GM21447 (cell line): ENCODE measurements at regions not wholly inside any gene's neighbourhood (a gene's known extent, or its start where the extent isn't known, plus 50 kb on each side); places are given as distances from the start of the nearest gene placed in this dataset.
"Not testable (repeated sequence)": the region's sequence is repeated elsewhere in the genome, so short reads cannot be mapped to it uniquely, and the experiment has no call there.

Experiments
- ATAC-seq: cut with Tn5 transposase; IDR thresholded peaks from one replicate; pipeline ENCODE4 v1.9.1; 2021; ENCODE audit not compliant: unreplicated experiment

DNA sequence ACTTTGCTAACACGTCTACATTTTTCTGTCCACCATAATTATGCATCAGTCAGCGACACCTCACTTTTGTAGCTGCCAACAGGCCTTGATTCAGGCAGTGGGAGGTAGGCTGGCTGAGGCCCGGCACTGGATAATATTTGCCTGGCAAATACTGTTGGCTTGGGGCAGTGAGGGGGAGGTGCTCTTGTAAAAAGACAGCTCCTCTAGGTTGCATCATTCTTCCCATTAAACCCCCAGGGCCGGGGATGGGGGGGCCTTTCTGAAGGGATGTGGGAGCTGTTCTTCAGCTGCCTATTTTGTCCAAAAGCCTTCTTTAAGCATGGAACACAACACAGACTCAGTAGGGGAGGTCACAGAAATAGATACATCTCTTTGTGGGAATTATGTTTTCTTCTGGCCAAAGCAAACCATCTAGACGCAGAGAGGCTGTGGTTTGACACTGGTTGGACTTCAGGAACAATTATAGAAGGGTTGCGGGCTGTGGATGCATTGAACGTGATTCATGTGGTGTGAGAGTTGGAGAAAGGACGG is 338.3 kb upstream of the NT5E start:
- ATAC-seq: no peak

DNA sequence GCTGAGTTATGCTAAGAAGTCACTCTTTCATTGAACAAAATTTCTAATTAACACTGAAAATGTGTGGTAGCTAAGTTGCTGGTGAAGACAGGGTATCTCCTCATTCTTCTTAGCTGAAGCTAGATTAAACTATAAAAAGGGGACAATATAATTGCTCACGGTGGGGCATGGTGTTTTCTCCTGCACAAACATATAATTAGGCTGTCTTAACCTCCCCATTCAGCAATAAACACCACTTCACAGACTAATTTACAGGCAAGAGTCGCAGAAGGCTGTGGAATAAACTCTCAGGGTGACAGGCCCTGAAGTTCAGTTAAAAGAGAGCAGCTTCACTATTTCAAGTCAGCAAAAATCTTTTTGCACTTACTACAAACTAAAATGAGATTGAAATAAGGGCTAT is 338.9 kb upstream of the NT5E start:
- ATAC-seq: no peak

DNA sequence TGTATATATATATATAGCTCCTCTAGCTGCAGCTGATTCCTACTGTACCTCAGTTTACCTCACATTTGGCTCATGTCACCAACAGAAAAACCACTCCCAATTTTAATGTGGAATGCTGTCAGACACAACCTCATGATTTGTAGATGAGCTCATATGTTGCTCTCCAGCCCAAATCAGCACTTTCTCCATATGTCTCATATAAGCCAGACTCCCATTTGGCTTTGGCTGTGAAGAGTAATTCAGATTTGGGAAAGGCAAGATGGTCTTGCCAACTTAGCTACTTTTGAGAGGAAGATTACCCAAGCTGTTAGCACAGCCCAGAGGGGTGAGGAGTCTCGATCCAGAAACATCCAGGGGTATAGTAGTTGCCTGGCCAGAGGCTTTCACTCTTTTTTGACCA is 342.2 kb upstream of the NT5E start:
- ATAC-seq: no peak

DNA sequence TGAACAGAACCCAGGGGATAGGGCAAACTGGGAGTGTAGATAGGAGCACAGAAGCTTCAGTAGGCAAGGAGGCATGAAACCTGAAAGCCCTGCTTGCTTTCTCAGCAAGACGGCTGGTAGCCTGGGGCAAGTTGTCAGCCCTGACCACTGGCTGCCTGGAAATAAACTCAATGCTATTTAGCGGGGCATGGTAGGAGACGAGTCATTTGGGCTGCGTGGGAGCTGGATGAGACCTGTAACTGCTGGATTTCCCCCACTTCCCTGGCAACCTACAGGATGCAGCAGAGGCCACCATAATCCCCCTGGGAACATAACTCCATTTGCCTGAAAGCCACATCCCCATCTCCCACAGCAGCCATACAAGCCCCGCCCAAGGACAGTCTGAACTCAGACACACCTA is 332.6 kb upstream of the TBX18 start:
- ATAC-seq: no peak

DNA sequence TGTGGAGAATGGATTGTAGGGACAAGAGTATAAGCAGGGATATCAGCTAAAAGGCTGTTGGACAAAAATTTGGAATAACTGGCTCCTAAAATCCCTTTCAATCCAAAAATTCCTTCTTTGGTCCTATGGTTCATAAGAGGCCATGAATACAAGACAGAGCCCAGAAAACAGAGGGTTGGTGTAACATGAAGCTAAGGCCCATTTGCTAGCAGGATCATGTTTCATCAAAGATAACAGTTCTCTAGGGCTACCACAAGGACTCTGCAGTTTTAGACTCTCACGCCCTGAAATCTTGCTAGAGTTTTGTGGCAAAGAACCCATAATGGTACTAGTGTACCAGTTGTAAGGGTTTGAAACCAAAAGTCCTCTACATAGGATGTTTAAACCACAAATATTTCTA is 327.8 kb upstream of the TBX18 start:
- ATAC-seq: no peak

DNA sequence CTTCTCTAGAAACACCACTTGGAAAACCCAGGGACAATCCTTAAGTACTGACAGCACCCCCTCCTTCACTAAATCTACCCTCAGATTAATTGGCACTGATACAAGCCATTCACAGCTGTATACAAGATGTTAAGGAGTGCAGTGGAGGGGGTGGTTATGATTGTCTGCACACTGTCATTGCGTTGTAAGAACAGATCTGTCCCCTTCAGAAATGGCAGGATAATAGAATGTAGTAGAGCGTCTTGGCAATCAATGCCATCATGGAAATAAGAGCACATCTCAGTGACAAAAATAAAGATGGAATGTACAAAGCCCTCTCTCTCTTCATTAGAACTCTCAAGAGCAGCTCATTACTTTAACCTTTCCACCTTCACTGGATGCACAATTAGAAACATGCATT is 324.9 kb upstream of the TBX18 start:
- ATAC-seq: no peak

DNA sequence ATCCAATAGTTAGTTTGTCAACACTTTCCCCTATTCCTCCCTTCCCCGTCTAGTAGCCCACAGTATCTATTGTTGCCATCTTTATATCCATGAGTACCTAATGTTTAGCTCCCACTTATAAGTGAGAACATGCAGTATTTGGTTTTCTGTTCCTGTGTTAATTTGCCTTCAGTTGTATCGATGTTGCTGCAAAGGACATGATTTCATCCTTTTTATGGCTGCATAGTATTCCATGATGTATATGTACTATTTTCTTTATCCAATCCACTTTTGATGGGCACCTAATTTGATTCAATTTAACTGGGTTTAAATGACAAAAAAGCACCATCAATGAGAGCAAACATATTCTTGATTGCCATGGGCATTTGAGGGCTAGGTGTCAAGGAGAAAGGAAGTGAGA is 321.5 kb upstream of the TBX18 start:
- ATAC-seq: no peak

DNA sequence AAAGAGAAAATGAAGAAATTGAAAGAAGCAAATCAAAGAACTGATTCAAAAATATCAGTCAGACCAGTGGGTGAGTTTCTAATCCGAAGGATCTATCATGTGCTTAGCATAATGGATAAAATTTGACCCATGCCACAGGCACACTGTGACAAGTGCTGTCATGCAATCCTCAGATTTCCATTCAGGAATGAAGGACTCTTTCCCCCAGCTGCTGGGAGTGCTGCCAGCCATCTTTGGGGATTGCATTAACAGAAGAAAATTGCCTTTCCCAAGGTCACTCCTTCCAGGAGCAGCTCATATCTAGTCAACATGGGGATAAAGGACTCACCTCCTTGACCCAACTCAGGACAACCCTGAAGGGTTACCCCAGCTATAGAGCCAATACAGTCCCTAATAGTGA is 316.7 kb upstream of the TBX18 start:
- no peak for ATAC-seq

DNA sequence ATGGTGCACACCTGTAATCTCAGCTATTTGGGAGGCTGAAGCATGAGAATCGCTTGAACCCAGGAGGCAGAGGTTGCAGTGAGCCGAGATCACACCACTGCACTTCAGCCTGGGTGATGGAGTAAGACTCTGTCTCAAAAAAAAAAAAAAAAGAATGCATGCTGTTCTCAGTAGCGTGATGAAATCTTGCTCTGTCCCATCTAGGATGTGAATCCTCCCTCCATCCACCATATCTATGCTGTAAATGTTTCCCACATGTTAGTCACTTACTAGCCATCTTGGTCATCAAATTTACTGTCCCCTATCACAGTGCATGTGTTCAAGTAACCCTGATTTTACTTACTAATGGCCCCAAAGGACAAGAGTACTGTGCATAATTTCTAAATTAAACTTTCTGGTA is 315.4 kb upstream of the TBX18 start:
- no peak for ATAC-seq

DNA sequence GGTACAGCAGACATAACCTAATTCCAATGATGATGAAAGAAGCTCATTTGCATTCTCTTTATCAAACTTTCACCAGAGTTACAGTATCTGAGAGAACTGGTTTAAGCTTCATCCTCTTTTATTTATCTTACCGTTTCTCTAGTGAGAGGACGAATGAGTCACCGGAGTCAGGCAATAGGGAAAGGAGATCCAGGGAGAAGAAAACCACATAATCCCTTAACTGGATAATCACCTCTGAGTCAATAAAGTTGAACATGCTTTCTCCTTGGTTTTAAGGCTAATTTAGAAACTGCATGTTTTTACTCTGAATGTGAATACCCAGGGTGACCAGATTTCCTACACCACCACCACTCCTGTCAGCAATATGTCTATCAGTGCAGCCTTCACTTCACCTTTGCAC is 313.7 kb upstream of the TBX18 start:
- no peak for ATAC-seq

DNA sequence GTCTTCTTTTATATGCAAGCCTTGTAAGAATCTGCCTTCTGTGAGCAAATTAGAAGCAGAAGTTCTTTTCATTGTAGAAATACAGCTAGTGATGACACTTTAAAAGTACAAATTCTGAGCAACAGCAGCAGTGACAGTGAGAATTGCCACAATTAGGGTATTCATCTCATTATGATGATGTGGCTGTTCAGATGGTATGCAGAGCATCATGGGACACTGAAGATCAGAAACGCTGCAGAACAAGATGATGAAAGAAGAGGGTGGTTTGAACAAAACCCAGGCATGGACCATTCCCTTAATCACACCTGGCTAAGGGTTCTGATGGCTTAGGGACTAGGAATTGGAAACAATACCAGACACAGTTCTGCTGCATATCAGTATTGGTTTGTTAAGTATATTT is 312.7 kb upstream of the TBX18 start:
- ATAC-seq: no peak

DNA sequence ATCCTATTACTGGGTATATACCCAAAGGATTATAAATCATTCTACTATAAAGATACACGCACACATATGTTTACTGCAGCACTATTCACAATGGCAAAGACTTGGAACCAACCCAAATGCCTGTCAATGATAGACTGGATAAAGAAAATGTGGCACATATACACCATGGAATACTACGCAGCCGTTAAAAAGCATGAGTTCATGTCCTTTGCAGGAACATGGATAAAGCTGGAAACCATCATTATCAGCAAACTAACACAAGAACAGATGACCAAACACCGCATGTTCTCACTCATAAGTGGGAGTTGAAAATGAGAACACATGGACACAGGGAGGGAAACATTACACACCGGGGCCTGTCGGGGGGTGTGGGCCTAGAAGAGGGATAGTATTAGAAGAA is 307.4 kb upstream of the TBX18 start:
- ATAC-seq: not testable (repeated sequence)

DNA sequence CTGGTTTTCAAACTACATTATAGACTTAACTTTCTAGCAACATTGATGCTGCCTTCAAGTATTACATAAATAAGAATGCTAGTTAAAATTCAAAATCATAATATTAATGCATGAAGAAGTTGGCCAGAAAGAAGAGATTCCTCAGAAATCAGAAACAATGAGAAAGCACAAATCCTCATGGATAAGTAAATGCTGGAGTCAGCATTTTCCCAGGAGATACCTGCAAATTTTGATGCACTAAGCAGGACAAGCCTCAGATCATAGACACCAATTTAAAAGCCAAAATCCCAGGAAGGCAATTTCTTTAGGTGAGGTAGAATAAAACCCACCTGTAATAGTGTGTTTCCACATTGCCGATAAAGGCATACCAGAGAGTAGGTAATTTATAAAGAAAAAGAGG is 305.2 kb upstream of the TBX18 start:
- ATAC-seq: no peak

DNA sequence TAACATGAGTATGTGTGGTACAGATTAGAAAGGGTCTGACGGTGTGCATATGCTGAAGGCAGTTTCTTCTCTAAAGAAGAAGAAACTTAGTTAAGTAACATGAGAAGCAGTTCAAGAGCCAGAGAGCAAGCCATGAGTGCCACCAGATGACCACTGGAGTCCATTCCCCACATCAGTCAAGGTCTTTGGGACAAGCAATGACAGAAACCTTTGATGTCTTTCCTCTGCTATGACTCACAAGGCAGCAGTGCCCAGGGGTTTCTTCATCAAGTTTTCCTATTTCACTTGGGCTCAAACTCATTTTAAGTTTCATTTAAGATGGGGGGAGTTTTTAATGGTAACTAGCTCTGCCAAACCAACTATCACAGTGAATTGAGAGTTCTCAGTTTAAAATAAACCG is 303.8 kb upstream of the TBX18 start:
- no peak for ATAC-seq

DNA sequence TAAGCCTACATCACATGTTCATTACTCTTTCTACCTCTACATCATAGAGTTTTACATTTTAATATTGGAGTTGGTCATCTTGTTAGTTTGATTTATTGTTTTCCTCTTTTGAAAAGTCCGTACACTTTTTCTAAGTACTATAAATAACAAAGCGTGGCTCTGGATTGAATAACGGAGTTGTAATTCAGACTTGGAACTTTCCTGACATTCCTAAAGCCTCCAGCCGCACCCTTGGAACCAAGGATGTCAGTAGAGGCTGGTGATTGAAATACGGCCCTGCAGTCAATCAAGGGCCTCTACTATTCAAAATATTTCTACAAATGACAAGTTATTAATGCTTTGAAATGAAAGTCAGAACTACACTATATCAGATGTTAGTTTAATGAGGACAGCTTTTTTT is 301.9 kb upstream of the TBX18 start:
- no peak for ATAC-seq

DNA sequence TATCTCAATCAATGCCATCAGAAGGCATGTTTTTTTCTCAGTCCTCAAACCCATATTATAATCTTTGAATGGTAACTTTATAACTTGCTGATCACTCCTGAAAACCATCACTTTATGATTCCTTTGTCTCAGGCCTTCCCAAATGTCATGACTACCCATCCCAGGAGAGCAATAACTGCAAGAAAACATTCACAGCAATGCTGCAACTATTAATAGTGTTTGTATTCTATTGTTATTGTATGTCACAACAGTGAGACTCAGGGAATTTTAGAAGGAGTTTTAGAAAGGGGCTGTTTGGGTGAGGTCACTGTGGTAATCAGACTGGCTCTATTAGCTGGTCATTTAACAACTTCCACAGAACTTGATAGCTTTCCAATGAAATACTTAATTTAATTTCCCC is 301.4 kb upstream of the TBX18 start:
- no peak for ATAC-seq

DNA sequence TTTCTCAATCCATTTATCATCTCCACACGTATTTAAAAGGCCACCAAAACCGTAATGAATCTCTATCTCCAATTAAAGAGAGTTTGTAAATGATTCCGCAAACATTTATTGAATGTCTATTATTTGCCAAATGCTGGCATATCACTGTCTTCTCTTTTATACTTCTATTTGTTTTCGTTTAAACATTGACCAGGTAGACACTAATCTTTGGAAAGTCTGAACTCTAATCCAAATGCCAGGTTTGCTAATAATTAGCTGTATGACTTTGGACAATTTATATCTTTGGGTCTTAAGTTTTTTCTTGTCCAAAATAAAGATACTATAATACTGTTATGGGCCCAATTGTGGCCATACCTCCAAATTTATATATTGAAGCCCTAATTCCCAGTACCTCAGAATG is 299.2 kb upstream of the TBX18 start:
- no peak for ATAC-seq

DNA sequence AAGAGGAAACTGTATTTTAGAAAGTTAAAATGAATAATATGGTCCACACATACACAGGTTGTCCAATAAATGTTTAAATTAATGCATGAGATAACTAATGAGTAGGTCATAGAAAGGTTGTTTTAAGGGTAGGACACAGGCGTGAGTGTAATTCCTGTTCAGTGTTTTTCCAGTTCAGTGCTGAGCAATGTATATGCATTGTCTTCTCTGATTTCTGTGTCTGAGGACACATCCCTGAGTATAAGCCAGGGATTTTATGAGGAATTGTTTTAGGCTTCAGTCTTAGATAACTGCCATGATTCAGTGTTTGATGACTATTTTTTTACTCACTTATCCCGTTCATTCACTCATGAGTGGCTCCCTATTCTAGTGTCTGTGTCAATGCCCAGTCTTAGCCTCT is 298.5 kb upstream of the TBX18 start:
- ATAC-seq: no peak

DNA sequence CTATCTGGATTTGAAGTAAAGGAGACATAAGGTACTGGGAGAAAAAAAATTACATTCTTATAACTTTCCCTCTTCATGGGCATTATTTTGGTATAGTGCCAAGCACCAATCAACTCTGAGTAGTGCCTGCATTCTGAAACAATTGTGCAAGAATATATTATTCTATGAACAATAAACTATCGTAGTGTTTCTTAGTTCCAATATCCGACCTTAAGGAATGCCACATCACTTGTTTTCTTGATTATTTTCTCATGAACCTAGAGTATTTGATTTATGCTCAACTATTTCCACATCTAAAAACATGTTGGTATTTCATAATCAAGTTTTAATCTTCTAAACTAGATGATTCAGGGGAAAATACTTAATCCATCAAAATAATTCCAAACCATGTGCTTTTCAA is 294.4 kb upstream of the TBX18 start:
- ATAC-seq: no peak

DNA sequence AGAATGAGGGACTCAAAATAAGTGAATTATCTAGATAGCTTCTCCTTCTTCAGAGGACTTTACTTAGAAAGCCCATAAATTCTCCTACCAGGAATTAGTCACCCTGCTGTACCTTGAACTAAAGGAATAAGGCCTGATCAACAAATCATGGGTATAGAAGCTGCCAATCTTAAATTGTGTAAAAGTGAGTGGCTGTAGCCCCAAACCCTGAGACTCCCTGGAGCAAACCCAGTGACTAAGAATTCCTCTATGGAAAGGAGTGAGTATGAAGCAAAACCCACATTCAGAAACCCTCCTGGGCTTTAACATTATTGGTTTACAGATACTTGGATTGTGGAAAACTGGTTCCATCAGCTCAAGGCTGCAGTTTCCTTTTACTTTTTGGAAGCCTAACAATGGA is 285.8 kb upstream of the TBX18 start:
- no peak for ATAC-seq

DNA sequence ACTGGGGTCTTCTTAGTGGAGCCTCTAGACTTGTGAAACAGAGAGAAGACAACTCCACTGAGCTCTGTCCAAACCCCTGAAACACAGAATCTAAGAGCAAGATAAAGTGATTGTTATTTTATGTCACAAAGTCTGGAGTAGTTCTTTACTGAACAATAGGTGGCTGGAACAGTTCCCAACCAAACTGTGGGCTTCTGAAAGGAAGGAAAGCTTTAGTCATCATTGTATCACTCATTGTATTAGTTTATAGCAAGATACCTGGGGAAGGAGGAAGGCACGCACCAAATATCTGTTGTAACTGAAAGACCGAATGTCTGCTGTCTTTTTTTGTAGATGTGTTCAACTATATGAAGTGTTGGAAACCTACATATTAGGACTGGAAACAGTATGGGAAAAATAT is 284.9 kb upstream of the TBX18 start:
- ATAC-seq: no peak

DNA sequence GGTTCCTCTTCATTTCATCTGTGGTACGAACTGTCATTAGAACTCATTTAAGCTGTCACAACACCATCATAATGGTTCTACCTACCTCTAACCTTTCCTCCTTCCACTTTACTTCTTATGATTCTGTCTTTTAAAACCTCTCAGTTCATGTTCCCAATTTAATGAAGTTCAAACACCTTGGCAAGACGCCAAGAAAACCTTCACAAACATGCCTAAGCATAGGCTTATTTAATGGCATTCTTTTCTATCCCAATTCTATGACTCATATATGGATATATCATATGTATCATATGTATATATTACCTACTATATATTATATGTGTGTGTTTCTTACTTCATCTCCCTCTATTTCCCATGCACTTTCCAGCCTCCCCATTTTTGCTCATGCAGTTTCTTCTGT is 283.4 kb upstream of the TBX18 start:
- ATAC-seq: no peak

DNA sequence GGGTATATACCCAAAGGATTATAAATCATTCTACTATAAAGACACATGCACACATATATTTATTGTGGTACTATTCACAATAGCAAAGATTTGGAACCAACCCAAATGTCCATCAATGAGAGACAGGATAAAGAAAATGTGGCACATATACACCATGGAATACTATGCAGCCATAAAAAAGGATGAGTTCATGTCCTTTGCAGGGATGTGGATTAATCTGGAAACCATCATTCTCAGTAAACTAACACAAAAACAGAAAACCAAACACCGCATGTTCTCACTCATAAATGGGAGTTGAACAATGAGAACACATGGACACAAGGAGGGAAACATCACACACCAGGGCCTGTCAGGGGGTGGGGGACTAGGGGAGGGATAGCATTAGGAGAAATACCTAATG is 281.4 kb upstream of the TBX18 start:
- ATAC-seq: not testable (repeated sequence)

DNA sequence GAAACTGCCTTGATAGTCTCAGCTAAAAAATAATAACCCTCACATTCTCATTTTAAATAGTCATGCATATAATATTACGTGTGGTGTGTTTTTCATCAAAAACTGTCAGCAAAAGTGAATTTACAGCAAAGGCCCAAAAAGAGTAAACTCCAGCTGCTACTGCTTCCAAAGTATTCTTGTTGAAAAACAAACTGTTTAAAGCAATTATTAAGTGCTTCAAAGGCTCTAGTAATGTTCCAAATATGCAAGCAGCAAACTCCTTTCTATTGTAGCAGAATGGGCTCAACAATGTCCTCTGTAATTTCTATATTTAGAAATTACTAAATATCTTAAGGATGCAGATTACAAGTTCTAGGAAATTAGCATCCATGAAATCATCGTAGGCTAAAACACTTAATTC is 280.0 kb upstream of the TBX18 start:
- ATAC-seq: no peak
